ENCODE measurements at regions not wholly inside any gene's neighbourhood (a gene's known extent, or its start where the extent isn't known, plus 50 kb on each side); places are given as distances from the start of the nearest gene placed in this dataset.
A peak's percentile ranks its signal among the peaks of the same experiment; 100 is the strongest.

- FAIRE-seq, result no peak
- TF ChIP-seq POLR2A (IDR thresholded peaks at IDR 0.05; ENCODE audit: low read depth, low read length), result no peak
- DNase-seq (ENCODE audit: insufficient read length, low spot score), result no peak
Observed at GRCh38 chr13:30135351-30135750, 172.0 kb downstream of the KATNAL1 start.

DNA sequence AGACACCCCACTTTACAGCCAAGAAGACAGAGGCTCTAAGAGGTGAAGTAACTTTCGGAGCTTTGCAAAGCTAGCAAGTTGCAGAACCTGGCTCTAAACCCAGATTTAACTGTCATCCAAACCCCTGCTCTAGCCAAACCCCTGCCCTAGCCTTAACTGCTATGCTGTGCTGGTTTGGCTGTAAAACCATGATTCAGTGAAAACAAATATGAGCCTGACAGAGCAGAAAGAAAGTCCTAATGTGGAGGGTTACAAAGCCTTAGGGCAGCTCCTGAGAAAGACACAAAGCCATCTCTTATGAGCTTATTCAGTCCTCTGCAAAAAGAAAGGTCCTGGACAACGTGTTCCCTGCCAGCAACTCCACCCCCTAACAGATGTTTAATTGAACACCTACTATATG, 172.8 kb downstream of the KATNAL1 start:
- FAIRE-seq, result no peak
- TF ChIP-seq POLR2A (IDR thresholded peaks at IDR 0.05; ENCODE audit: low read depth, low read length), result no peak

GRCh38 chr13:30133996-30134395, 173.4 kb downstream of the KATNAL1 start:
- DNase-seq (ENCODE audit: insufficient read length, low spot score) (no peak), FAIRE-seq (no peak)
- no peak for TF ChIP-seq POLR2A (IDR thresholded peaks at IDR 0.05; ENCODE audit: low read depth, low read length)

More for the DNA sequence above, 172.8 kb downstream of the KATNAL1 start:
- DNase-seq (ENCODE audit: insufficient read length, low spot score), result no peak

GRCh38 chr13:30133554-30133912, 173.8 kb downstream of the KATNAL1 start:
- FAIRE-seq, result no peak
- no peak for DNase-seq (ENCODE audit: insufficient read length, low spot score)
- no peak for TF ChIP-seq POLR2A (IDR thresholded peaks at IDR 0.05; ENCODE audit: low read depth, low read length)

DNA sequence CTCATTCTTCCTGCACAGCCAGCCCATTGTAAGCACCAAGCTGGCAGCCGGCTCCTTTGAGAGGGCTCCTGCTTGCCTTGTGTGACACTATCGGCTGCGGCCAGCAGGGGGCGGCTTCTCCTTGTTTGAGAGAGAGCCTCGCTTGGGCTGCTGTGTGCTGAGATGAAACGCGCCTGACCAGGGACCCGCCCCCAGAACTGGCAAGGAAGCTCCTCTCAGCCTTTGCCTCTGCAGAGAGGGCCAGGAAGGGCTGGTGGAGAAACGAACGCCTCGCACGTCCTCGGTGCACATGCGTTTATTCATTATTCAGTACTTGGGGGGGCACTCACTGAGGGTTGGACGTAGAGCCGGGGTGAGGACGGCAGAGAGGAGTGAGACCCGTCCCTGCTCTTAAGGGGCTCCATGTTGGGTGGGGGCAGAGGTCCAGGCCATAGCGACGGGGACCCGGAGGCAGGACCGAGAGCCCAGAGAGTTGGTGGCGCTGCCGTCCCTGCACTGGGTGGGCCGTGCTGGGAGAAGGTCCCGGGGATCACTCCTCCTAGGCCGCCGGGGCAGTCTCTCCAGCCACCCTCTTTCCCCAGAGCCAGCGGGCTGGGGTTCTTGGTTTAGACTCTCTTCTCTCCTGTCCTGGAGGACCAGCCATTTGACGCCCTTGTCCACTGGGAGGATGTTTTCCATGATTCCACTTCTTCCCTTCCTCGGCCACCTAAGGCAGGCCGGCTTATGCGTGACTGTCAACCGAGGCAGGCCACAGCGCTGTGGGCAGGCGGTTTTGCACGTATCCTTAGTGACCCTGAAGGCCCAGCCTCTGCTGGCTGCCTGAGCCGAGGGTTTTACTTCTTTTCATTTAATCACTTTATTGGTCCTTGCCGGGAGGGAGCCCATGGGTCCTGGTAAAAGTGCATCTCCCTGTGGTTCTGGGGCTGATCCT, 174.5 kb downstream of the KATNAL1 start:
- DNase-seq (ENCODE audit: insufficient read length, low spot score) (peak; percentile 59), FAIRE-seq (no peak)
- TF ChIP-seq POLR2A (IDR thresholded peaks at IDR 0.05; ENCODE audit: low read depth, low read length), result no peak

- TF ChIP-seq POLR2A (IDR thresholded peaks at IDR 0.05; ENCODE audit: low read depth, low read length), result no peak
- FAIRE-seq (no peak), DNase-seq (ENCODE audit: insufficient read length, low spot score) (no peak)
Observed at GRCh38 chr13:30129411-30129810, 177.9 kb downstream of the KATNAL1 start.

DNA sequence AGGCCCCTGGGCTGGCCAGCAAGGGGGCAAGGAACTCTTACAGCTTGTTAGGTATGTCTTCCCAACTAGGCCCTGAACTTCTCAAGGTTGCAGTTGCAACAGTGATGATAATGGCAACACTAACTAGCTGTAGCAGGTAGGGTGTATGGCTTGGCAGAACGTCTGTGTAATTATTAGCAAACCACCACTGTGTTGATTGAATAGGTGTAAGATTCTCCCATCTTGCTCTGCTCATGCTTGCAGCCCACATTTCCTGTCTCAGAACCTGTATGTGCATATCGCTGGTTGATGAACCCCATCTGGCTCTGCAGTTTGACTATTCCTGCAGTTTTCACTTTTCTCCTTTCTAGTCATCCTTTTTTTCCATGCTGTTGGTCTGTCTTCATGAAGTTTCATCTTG, 178.8 kb downstream of the KATNAL1 start:
- TF ChIP-seq POLR2A (IDR thresholded peaks at IDR 0.05; ENCODE audit: low read depth, low read length), result no peak
- FAIRE-seq (no peak), DNase-seq (ENCODE audit: insufficient read length, low spot score) (no peak)

GRCh38 chr13:30128095-30128494, 179.3 kb downstream of the KATNAL1 start:
- no peak for TF ChIP-seq POLR2A (IDR thresholded peaks at IDR 0.05; ENCODE audit: low read depth, low read length)
- no peak for FAIRE-seq

GRCh38 chr13:30126903-30127428, 180.4 kb downstream of the KATNAL1 start:
- DNase-seq (ENCODE audit: insufficient read length, low spot score) (no peak), FAIRE-seq (no peak)
- no peak for TF ChIP-seq POLR2A (IDR thresholded peaks at IDR 0.05; ENCODE audit: low read depth, low read length)

More at GRCh38 chr13:30128095-30128494, 179.3 kb downstream of the KATNAL1 start:
- DNase-seq (ENCODE audit: insufficient read length, low spot score), result no peak

- DNase-seq (ENCODE audit: insufficient read length, low spot score), result peak; percentile 27
- no peak for TF ChIP-seq POLR2A (IDR thresholded peaks at IDR 0.05; ENCODE audit: low read depth, low read length)
- FAIRE-seq, result no peak
Observed at GRCh38 chr13:30125422-30126073, 181.8 kb downstream of the KATNAL1 start.

GRCh38 chr13:30124131-30124768, 183.1 kb downstream of the KATNAL1 start:
- no peak for DNase-seq (ENCODE audit: insufficient read length, low spot score)
- TF ChIP-seq POLR2A (IDR thresholded peaks at IDR 0.05; ENCODE audit: low read depth, low read length), result no peak
- FAIRE-seq, result no peak

DNA sequence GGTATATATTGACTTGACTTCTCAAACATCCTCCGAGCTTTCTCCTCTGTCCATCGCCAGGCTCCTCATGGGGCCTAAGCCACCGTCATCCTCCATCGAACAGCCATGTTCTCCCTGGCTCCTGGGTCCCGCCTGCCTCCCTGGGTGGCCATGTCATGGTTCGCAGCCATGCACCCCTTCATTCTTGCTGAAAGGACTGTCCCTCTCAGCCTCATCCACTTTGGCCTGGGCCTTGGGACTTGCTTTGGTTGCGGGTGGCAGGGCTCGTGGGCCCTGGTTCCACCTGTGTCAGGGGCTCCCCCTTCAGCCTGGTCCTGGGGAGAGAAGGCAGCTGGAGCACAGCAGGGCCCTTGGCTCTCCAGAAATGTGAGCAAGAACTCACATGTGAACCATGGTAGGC, 183.8 kb downstream of the KATNAL1 start:
- FAIRE-seq, result no peak
- no peak for DNase-seq (ENCODE audit: insufficient read length, low spot score)
- TF ChIP-seq POLR2A (IDR thresholded peaks at IDR 0.05; ENCODE audit: low read depth, low read length), result no peak

DNA sequence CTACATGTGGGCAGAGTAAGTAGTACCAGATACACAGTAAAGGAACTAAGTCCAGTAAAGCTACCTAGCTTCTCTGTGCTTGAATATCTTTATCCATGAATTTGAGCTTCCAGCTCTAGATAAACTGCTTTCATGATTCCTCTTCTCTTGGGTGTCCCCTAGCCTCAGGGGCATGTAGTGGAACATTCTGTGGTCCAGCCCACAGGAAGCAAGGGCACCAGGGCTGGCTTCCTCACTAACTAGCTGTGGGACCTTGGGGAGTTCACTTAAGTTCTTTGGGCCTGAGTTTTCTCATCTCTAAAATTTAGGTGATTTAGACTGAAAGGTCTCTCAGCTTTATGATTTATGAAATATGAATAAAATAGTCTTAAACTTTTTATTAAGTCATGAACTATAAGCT, 185.7 kb downstream of the KATNAL1 start:
- no peak for TF ChIP-seq POLR2A (IDR thresholded peaks at IDR 0.05; ENCODE audit: low read depth, low read length)
- FAIRE-seq, result no peak

GRCh38 chr13:30121244-30121643, 186.1 kb downstream of the KATNAL1 start:
- no peak for FAIRE-seq
- no peak for DNase-seq (ENCODE audit: insufficient read length, low spot score)
- TF ChIP-seq POLR2A (IDR thresholded peaks at IDR 0.05; ENCODE audit: low read depth, low read length), result no peak

More for the DNA sequence above, 185.7 kb downstream of the KATNAL1 start:
- no peak for DNase-seq (ENCODE audit: insufficient read length, low spot score)

Data from H54 (cell line).